Motor neuron (in vitro differentiated cells): ENCODE measurements at regions not wholly inside any gene's neighbourhood (a gene's known extent, or its start where the extent isn't known, plus 50 kb on each side); places are given as distances from the start of the nearest gene placed in this dataset.
"Not testable (repeated sequence)": the region's sequence is repeated elsewhere in the genome, so short reads cannot be mapped to it uniquely, and the experiment has no call there.

ENCODE experiments used
- ATAC-seq, 8 experiments: fragments of 200-7000 bp; cut with Tn5 transposase; replicated peaks in 6 of 8; 2 replicates each; pipeline ENCODE4 v1.8.0; 2021; ENCODE audit warnings: mild to moderate bottlenecking in 8 of 8, moderate library complexity in 8 of 8
- H3K27ac ChIP-seq, 2 donors: fragments of 250-450 bp; sonication (Bioruptor Pico); 2 replicates each; pipeline ENCODE4 v1.9.0; 2021; ENCODE audit warnings: antibody characterized with exemption in 2 of 2, mild to moderate bottlenecking in 2 of 2, moderate library complexity in 1 of 2
- H3K4me1 ChIP-seq, 2 donors: fragments of 250-450 bp; sonication (Bioruptor Pico); replicated peaks in 1 of 2; 2 replicates each; pipeline ENCODE4 v1.6.1; 2021; ENCODE audit warnings: antibody characterized with exemption in 2 of 2, mild to moderate bottlenecking in 2 of 2, moderate library complexity in 1 of 2
- H3K4me3 ChIP-seq, 5 donors: fragments of 250-450 bp; sonication (Bioruptor Pico); 2 replicates each; pipeline ENCODE4 v1.9.0; 2021; ENCODE audit warnings: antibody characterized with exemption in 5 of 5, mild to moderate bottlenecking in 5 of 5, moderate library complexity in 4 of 5
- WGBS, 10 experiments: fragments of 450-650 bp; shearing (Covaris generic); methylation state at CpG; one replicate each; pipeline ENCODE4 v1.0.0; 2022; 5-methylcytosine and 5-hydroxymethylcytosine counted together
- in situ Hi-C, 9 experiments: fragments of 400-800 bp; cut with MboI; loops; one replicate each; pipeline ENCODE4 v1.15.0; 2021; ENCODE audit warnings: low sequenced_read_pairs in 9 of 9, low pct_unique_long_range_greater_than_20kb in 2 of 9; ENCODE audit not compliant: unreplicated experiment in 9 of 9

DNA sequence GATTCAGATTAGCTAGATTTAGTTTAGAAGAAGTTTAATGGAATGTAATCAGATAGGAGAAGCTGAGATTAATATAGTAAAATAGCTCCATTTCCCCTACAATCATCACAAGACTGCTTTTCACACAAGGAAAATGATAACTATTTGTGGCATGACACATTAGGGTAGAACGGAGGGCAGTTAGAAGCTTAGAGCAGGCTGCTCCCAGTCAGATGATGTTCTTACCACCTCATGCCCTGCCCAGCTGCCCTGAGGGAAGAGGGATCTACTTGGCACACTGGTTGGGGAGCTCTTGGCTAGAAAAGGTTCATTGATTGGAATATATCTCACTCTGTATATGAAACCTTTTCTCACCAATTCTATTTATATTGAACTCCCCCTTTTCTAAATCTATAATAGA lies 180.7 kb upstream of the IL15 start:
- WGBS, 10 experiments: 38 to 100% (median 57%) methylated on average over 1 of the region's 1 CpG; no CpG with 5 or more reads in 3 of the 10 experiments
- Histone ChIP-seq H3K27ac (no peak overlapping the region), H3K4me3 (no peak overlapping the region), H3K4me1 (no peaks in the 10 kb centered on the region)
- in situ Hi-C loops: no loop called here
- ATAC-seq: no peak

- no peak for ATAC-seq
- H3K4me3 ChIP-seq: no peak overlapping the region
- WGBS, 10 experiments: 40 to 80% (median 60%) methylated on average over 1 of the region's 1 CpG; no CpG with 5 or more reads in 3 of the 10 experiments
- no peak overlapping the region for H3K27ac ChIP-seq
- H3K4me1 ChIP-seq: no peaks in the 10 kb centered on the region
- in situ Hi-C loops: no loop called here
Measured at GRCh38 chr4:141457653-141458052, 178.7 kb upstream of the IL15 start.

GRCh38 chr4:141458501-141458900 lies 177.9 kb upstream of the IL15 start:
- Histone ChIP-seq H3K4me3 (no peak overlapping the region), H3K4me1 (no peaks in the 10 kb centered on the region), H3K27ac (no peak overlapping the region)
- in situ Hi-C loops: no loop called here
- ATAC-seq: no peak
- WGBS, 10 experiments: 17 to 100% (median 67%) methylated on average over 1 to 3 of the region's 3 CpGs; no CpG with 5 or more reads in 1 of the 10 experiments

DNA sequence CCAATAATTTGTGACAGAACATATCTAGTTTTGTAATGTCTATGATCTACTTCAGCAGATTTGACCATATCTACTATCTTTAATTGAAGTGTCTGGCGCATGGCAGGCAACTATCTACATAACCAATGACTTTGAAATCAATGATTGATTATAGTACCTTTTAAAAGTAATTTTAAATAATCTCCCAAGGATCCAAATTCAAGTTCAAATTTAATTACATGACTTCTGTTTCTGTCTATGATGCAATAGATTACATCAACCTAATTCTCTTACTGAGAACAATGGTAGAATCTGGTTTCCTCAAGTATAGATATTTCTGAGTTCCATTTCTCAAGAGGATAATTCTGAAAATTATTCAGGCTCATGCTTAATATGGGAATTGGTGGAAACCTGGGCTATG lies 177.4 kb upstream of the IL15 start:
- Histone ChIP-seq H3K4me1 (no peaks in the 10 kb centered on the region), H3K4me3 (no peak overlapping the region), H3K27ac (no peak overlapping the region)
- 20 to 100% (median 86%) methylated on average over 1 of the region's 1 CpG; no CpG with 5 or more reads in 2 of the 10 experiments for WGBS, 10 experiments
- ATAC-seq: no peak
- in situ Hi-C loops: no loop called here

- in situ Hi-C loops: no loop called here
- Histone ChIP-seq H3K4me1 (no peaks in the 10 kb centered on the region), H3K27ac (no peak overlapping the region), H3K4me3 (no peak overlapping the region)
- no peak for ATAC-seq
- WGBS, 10 experiments: 29 to 100% (median 80%) methylated on average over 1 to 2 of the region's 2 CpGs; no CpG with 5 or more reads in 1 of the 10 experiments
Measured at GRCh38 chr4:141462361-141462760, 174.0 kb upstream of the IL15 start.

GRCh38 chr4:141463678-141464077 lies 172.7 kb upstream of the IL15 start:
- Histone ChIP-seq H3K4me1 (no peaks in the 10 kb centered on the region), H3K4me3 (no peak overlapping the region), H3K27ac (no peak overlapping the region)
- in situ Hi-C loops: no loop called here
- WGBS, 10 experiments: 30 to 100% (median 76%) methylated on average over 1 to 2 of the region's 2 CpGs; no CpG with 5 or more reads in 1 of the 10 experiments
- ATAC-seq: no peak

DNA sequence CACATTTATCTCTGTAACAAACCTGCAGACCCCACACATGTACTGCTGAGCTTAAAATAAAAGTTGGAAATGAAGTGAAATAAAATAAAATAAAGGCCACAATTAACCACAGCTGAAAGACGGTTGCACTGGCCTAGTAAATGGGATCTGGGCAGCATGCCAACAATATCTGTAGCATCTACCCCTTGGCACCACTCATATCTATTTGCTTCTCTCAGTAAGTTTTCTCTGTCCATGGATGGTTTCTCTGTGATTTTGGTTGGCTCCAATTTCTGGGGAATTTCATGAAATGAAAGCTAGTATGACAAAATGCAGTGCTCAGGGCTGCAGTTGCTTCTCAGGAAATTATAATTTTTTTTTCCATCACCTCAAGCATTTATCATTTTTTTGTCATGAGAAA lies 172.0 kb upstream of the IL15 start:
- WGBS, 10 experiments: 25 to 100% (median 87%) methylated on average over 1 of the region's 1 CpG; no CpG with 5 or more reads in 4 of the 10 experiments

GRCh38 chr4:141465171-141465570 lies 171.2 kb upstream of the IL15 start:
- WGBS, 10 experiments: 49 to 93% (median 82%) methylated on average over 2 to 6 of the region's 6 CpGs; no CpG with 5 or more reads in 1 of the 10 experiments
- ATAC-seq: no peak
- no peaks in the 10 kb centered on the region for H3K4me1 ChIP-seq
- H3K27ac ChIP-seq: no peak overlapping the region
- H3K4me3 ChIP-seq: no peak overlapping the region
- in situ Hi-C loops: no loop called here

More for the DNA sequence above, 172.0 kb upstream of the IL15 start:
- no peak overlapping the region for H3K27ac ChIP-seq
- H3K4me3 ChIP-seq: no peak overlapping the region
- in situ Hi-C loops: no loop called here
- H3K4me1 ChIP-seq: no peaks in the 10 kb centered on the region
- no peak for ATAC-seq

- Histone ChIP-seq H3K27ac (no peak overlapping the region), H3K4me1 (no peaks in the 10 kb centered on the region), H3K4me3 (no peak overlapping the region)
- in situ Hi-C loops: no loop called here
- WGBS, 10 experiments: 0 to 100% (median 17%) methylated on average over 1 to 2 of the region's 2 CpGs
- ATAC-seq: peak in 1 of 8 experiments; percentile 45
Measured at GRCh38 chr4:141467225-141467624, 169.2 kb upstream of the IL15 start.

DNA sequence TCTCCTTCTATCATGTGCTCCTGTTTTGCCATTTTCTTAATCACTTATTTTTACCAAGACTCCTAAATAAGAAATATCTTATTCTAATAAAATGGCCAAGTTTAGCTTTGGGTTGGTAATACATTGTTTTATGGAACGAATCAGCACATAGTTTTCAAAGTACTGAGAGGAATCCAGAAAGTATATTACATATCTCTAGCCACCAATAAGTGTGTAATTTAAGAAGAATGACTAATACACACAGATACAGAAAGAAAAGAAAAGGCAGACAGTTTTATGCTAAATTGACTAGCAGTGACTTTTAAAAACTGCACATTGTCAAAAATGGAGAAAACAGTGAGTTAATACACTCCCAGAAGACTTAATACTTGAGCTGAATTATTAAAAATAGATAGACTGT lies 167.0 kb upstream of the IL15 start:
- H3K27ac ChIP-seq: no peak overlapping the region
- ATAC-seq: no peak
- in situ Hi-C loops: no loop called here
- WGBS, 10 experiments: 0 to 85% (median 50%) methylated on average over 1 of the region's 1 CpG; no CpG with 5 or more reads in 1 of the 10 experiments
- peaks cover 3 to 10% of the 10 kb centered on the region in 2 donors for H3K4me1 ChIP-seq
- no peak overlapping the region for H3K4me3 ChIP-seq

DNA sequence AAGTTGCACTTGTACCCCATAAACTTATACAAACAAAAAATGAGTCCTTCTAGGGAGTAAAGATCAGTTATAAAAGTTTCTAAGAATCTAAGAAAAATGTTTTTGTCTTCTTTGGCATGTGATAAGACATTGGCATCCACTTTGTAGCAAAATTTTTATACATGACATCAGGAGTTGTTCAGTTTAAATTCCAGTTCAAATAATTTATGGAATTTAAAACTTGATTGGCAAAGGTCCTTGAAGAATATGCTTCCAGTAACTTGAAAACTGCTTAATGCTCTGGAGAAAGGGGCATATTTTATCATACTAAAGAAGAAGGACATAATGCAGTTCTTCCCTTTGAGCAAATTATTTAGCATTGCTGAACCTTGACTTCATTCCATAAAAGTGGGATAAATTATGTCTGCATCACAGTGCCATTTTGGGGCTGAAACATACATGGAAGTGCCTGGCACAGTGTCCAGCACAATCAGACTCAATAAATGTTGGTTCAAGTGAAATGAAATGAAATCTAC lies 163.3 kb upstream of the IL15 start:
- no peak for ATAC-seq
- H3K27ac ChIP-seq: no peak overlapping the region
- in situ Hi-C loops: no loop called here
- H3K4me1 ChIP-seq: peaks cover 3 to 10% of the 10 kb centered on the region in 2 donors
- H3K4me3 ChIP-seq: no peak overlapping the region

DNA sequence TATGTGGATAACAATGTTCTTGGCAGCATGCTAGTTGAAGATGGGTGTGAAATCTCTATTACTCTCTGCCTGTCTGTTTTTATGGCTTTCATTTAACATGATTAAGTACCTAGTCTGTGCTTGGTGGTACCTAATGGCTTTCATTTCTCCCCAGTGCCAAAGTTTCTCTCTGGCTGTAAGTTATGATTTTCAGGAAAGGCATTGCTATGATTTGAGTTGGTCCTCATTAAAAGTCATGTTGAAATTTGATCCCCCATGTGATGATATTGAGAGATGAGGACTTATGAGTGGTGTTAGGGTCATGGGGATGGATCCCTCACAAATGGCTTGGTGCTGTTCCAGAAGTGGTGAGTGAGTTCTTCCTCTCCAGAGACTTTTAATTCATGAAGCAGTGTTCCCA lies 162.4 kb upstream of the IL15 start:
- in situ Hi-C loops: no loop called here
- peak in 4 of 8 experiments; percentile 36 to 61 (median 54) for ATAC-seq
- Histone ChIP-seq H3K4me3 (no peak overlapping the region), H3K27ac (no peak overlapping the region), H3K4me1 (peaks cover 3 to 10% of the 10 kb centered on the region in 2 donors)

DNA sequence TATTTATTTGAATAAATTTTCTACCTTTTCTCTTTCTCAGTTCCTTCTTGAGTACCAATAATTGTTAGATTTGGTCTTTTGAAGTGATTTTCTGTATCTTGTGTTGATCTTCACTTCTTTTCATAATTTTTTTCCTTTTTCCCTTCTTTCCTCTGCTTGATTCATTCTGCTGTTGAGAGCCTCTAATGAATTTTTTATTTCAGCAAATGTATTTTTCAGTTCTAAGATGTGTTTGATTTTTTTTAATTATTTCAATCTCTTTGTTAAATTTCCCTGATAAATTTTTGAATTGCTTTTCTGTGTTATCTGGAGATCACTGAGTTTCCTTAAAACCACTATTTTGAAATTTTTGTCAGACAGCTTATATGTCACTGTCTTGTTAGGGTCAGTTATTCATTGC lies 155.4 kb upstream of the IL15 start:
- in situ Hi-C loops: no loop called here
- Histone ChIP-seq H3K4me1 (no peaks in the 10 kb centered on the region), H3K4me3 (no peak overlapping the region), H3K27ac (no peak overlapping the region)
- ATAC-seq: no peak

DNA sequence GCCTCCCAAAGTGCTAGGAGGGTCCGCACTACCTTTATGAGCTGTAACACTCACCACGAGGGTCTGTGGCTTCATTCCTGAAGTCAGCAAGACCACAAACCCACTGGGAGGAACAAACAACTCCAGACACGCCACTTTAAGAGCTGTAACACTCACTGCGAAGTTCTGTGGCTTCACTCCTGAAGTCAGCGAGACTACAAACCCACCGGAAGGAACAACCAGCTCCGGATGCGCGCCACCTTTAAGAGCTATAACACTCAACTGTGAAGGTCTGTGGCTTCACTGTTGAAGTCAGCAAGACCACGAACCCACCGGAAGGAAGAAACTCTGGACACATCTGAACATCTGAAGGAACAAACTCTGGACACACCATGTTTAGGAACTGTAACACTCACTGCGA lies 152.1 kb upstream of the IL15 start:
- in situ Hi-C loops, H3K27ac ChIP-seq, ATAC-seq, H3K4me3 ChIP-seq, H3K4me1 ChIP-seq: not testable (repeated sequence)
- 0 to 100% (median 83%) methylated on average over 1 to 11 of the region's 12 CpGs; no CpG with 5 or more reads in 3 of the 10 experiments for WGBS, 10 experiments
